Heart left ventricle (tissue), 16 donors: ENCODE measurements at regions not wholly inside any gene's neighbourhood (a gene's known extent, or its start where the extent isn't known, plus 50 kb on each side); places are given as distances from the start of the nearest gene placed in this dataset.
A peak's percentile ranks its signal among the peaks of the same experiment; 100 is the strongest.

Experiments
- ATAC-seq, 4 donors: fragments of 200-7000 bp; cut with Tn5 transposase; one replicate each; pipeline ENCODE4 v1.9.1; 2020 to 2022; ENCODE audit warnings: moderate library complexity in 4 of 4, mild to moderate bottlenecking in 3 of 4, moderate number of reproducible peaks in 1 of 4
- DNase-seq, 5 donors: peaks; one replicate each; pipeline ENCODE4 v3.0.0-alpha.2; 2020
- H3K27ac ChIP-seq, 12 donors: fragments of 200-600 bp; sonication (generic) in 4 of 12; one replicate each; pipeline versions ENCODE4 v1.5.0 to v1.8.0; 2016 to 2022; ENCODE audit warnings: mild to moderate bottlenecking in 2 of 12
- H3K27me3 ChIP-seq, 9 donors: fragments of 200-600 bp; sonication (generic) in 2 of 9; one replicate each; pipeline versions ENCODE4 v1.5.1 to v1.8.0; 2016 to 2022; ENCODE audit warnings: mild to moderate bottlenecking in 3 of 9
- H3K36me3 ChIP-seq, 9 donors: fragments of 200-600 bp; sonication (generic) in 2 of 9; one replicate each; pipeline versions ENCODE4 v1.5.0 to v1.8.0; 2018 to 2022; ENCODE audit warnings: mild to moderate bottlenecking in 2 of 9
- H3K4me1 ChIP-seq, 12 donors: fragments of 200-600 bp; sonication (generic) in 4 of 12; one replicate each; pipeline versions ENCODE4 v1.5.0 to v1.8.0; 2016 to 2022; ENCODE audit warnings: mild to moderate bottlenecking in 3 of 12
- H3K4me3 ChIP-seq, 12 donors: fragments of 200-600 bp; sonication (generic) in 4 of 12; one replicate each; pipeline versions ENCODE4 v1.5.0 to v1.8.0; 2017 to 2022; ENCODE audit warnings: mild to moderate bottlenecking in 9 of 12, moderate library complexity in 4 of 12
- H3K9me3 ChIP-seq, 12 donors: fragments of 200-600 bp; sonication (generic) in 4 of 12; one replicate each; pipeline versions ENCODE4 v1.5.0 to v1.8.0; 2016 to 2022; ENCODE audit warnings: mild to moderate bottlenecking in 1 of 12
- CTCF ChIP-seq, 12 donors: fragments of 200-600 bp; sonication (generic) in 4 of 12; IDR thresholded peaks; one replicate each; pipeline versions ENCODE4 v1.5.0 to v1.8.0; 2018 to 2022; ENCODE audit warnings: antibody characterized with exemption in 12 of 12, mild to moderate bottlenecking in 5 of 12
- POLR2A ChIP-seq, 2 donors: fragments of 450-650 bp; IDR thresholded peaks; one replicate each; pipeline ENCODE4 v1.6.1; 2017; ENCODE audit warnings: antibody characterized with exemption in 2 of 2, mild to moderate bottlenecking in 2 of 2, moderate library complexity in 2 of 2
- WGBS, 4 donors: extraction: QIAGEN DNeasy Blood & Tissue Kit in 2 of 4; methylation state at CpG; one replicate each; pipeline versions ENCODE4 v1.1.5 to v1.1.7; 2013 to 2018; 5-methylcytosine and 5-hydroxymethylcytosine counted together
- intact Hi-C, 10 donors: fragments of 100-400 bp; cut with DNase I; formaldehyde crosslinking; loops; one replicate each; pipeline versions ENCODE4 v1.11.1 to v1.14.2; 2022
- donor health status: ischemic (EF 13 %, LVEDD 7.1; RV severe dilation, severe dysfunction).
- donor health status: healthy with polysubstance abuse.
- donor health status: DM: no; HTN: yes; CAD: no.
- donor health status: DM: no; HTN: no; CAD: no.
- donor health status: ischemic (EF 25% LVEDD 6.9; RV normal size, moderate dysfunction).
- donor health status: ischemic (EF 25% LVEDD 5.7; RV mildly dilated, moderate dysfunction).
- donor health status: healthy.
- donor health status: DM: yes; HTN: yes; CAD: no.
- donor health status: ischemic (EF 35%, LVEDD 5.7; RV mildly dilated, moderate dysfunction).
- donor health status: nonischemic (EF 11% LVEDD 7.7; RV severe dilation, severe dysfunction).
- donor health status: DM: yes; HTN: yes; CAD: no.
- donor health status: PGD.
- donor health status: ischemic (EF 29% LVEDD 5.4; RV normal size, mild dysfunction).
- donor health status: nonischemic (EF 23%, LVEDD 6.1; RV moderate dilation, normal function).

- TF ChIP-seq CTCF (IDR thresholded peaks at IDR 0.05) = no peak
- no peak for TF ChIP-seq POLR2A (IDR thresholded peaks at IDR 0.05)
- no peak overlapping the region for H3K27ac ChIP-seq
- ATAC-seq (no peak), DNase-seq (no peak)
- H3K9me3 ChIP-seq = no peaks in the 10 kb centered on the region
- no peaks in the 10 kb centered on the region for H3K4me1 ChIP-seq
- H3K36me3 ChIP-seq = no peaks in the 10 kb centered on the region
- H3K27me3 ChIP-seq = no peaks in the 10 kb centered on the region
- no peak overlapping the region for H3K4me3 ChIP-seq
- intact Hi-C loops = no loop called here
- 66 to 72% (median 71%) methylated on average over 7 of the region's 7 CpGs for WGBS, 4 donors
Observed at GRCh38 chr21:38938343-38938742, 132.6 kb downstream of the ETS2 start.

GRCh38 chr21:38937844-38938243 is 132.1 kb downstream of the ETS2 start:
- intact Hi-C loops = no loop called here
- 75 to 85% (median 78%) methylated on average over 3 of the region's 3 CpGs for WGBS, 4 donors

GRCh38 chr21:38937286-38937790 is 131.6 kb downstream of the ETS2 start:
- ATAC-seq (peak in 1 of 4 donors; percentile 31), DNase-seq (no peak)
- no peaks in the 10 kb centered on the region for H3K36me3 ChIP-seq
- no peaks in the 10 kb centered on the region for H3K27me3 ChIP-seq
- WGBS, 4 donors = 95 to 100% (median 96%) methylated on average over 3 to 4 of the region's 4 CpGs
- H3K27ac ChIP-seq = no peak overlapping the region
- TF ChIP-seq CTCF (IDR thresholded peaks at IDR 0.05) (no peak), POLR2A (IDR thresholded peaks at IDR 0.05) (no peak)
- peaks cover 0 to under 1% (median 0%) of the 10 kb centered on the region in 12 donors for H3K4me1 ChIP-seq
- no peak overlapping the region for H3K4me3 ChIP-seq
- intact Hi-C loops = no loop called here
- H3K9me3 ChIP-seq = no peaks in the 10 kb centered on the region

More at GRCh38 chr21:38937844-38938243, 132.1 kb downstream of the ETS2 start:
- Histone ChIP-seq H3K36me3 (no peaks in the 10 kb centered on the region), H3K9me3 (no peaks in the 10 kb centered on the region), H3K27me3 (no peaks in the 10 kb centered on the region), H3K4me3 (no peak overlapping the region), H3K4me1 (no peaks in the 10 kb centered on the region), H3K27ac (no peak overlapping the region)
- TF ChIP-seq POLR2A (IDR thresholded peaks at IDR 0.05) = no peak
- no peak for TF ChIP-seq CTCF (IDR thresholded peaks at IDR 0.05)
- DNase-seq (no peak), ATAC-seq (peak in 1 of 4 donors; percentile 29)

- no peaks in the 10 kb centered on the region for H3K9me3 ChIP-seq
- no peak for TF ChIP-seq CTCF (IDR thresholded peaks at IDR 0.05)
- TF ChIP-seq POLR2A (IDR thresholded peaks at IDR 0.05) = no peak
- no peak overlapping the region for H3K27ac ChIP-seq
- DNase-seq (no peak), ATAC-seq (peak in 2 of 4 donors; percentile 29 to 45)
- peaks cover 0 to 12% (median 0%) of the 10 kb centered on the region in 12 donors for H3K4me1 ChIP-seq
- H3K4me3 ChIP-seq = no peak overlapping the region
- no peaks in the 10 kb centered on the region for H3K36me3 ChIP-seq
- intact Hi-C loops = no loop called here
- 65 to 66% (median 66%) methylated on average over 4 of the region's 4 CpGs for WGBS, 4 donors
- H3K27me3 ChIP-seq = no peaks in the 10 kb centered on the region
Observed at GRCh38 chr21:38936240-38936639, 130.5 kb downstream of the ETS2 start.
